Upper lobe of left lung (tissue), 6 donors: ENCODE measurements at regions not wholly inside any gene's neighbourhood (a gene's known extent, or its start where the extent isn't known, plus 50 kb on each side); places are given as distances from the start of the nearest gene placed in this dataset.

Source experiments
- ATAC-seq, 2 donors: fragments of 200-7000 bp; cut with Tn5 transposase; one replicate each; pipeline ENCODE4 v1.9.1; 2022; ENCODE audit warnings: mild to moderate bottlenecking in 2 of 2, moderate library complexity in 2 of 2; ENCODE audit not compliant: low FRiP score in 2 of 2
- DNase-seq, 2 donors: peaks; one replicate each; pipeline ENCODE4 v3.0.0-alpha.2; 2019 to 2020
- H3K27ac ChIP-seq, 4 donors: fragments of 200-600 bp; sonication (generic); one replicate each; pipeline ENCODE4 v1.5.1; 2016 to 2019
- H3K27me3 ChIP-seq, 4 donors: fragments of 200-600 bp; sonication (generic); one replicate each; pipeline ENCODE4 v1.5.1; 2017 to 2019
- H3K36me3 ChIP-seq, 4 donors: fragments of 200-600 bp; sonication (generic); one replicate each; pipeline ENCODE4 v1.5.1; 2016 to 2019
- H3K4me1 ChIP-seq, 4 donors: fragments of 200-600 bp; sonication (generic); one replicate each; pipeline ENCODE4 v1.5.1; 2018 to 2019
- H3K4me3 ChIP-seq, 4 donors: fragments of 200-600 bp; sonication (generic); one replicate each; pipeline ENCODE4 v1.5.1; 2017 to 2019; ENCODE audit warnings: mild to moderate bottlenecking in 2 of 4, moderate library complexity in 1 of 4
- H3K9me3 ChIP-seq, 4 donors: fragments of 200-600 bp; sonication (generic); one replicate each; pipeline ENCODE4 v1.5.1; 2018 to 2019
- CTCF ChIP-seq, 6 experiments: fragments of 450-650 bp in 4 of 6; fragments of 200-600 bp in 2 of 6; sonication (generic) in 2 of 6; IDR thresholded peaks; one replicate each; pipeline ENCODE4 v1.5.1; 2016 to 2019; ENCODE audit warnings: antibody characterized with exemption in 6 of 6
- EP300 ChIP-seq, 4 donors: sonication (generic); formaldehyde crosslinking; IDR thresholded peaks; one replicate each; pipeline ENCODE4 v1.5.1; 2017; ENCODE audit warnings: antibody characterized with exemption in 4 of 4, control low read depth in 2 of 4
- POLR2A ChIP-seq, 4 donors: fragments of 450-650 bp; IDR thresholded peaks; one replicate each; pipeline ENCODE4 v1.5.1; 2016 to 2017; ENCODE audit warnings: antibody characterized with exemption in 4 of 4, mild to moderate bottlenecking in 2 of 4
- POLR2AphosphoS5 ChIP-seq, 2 donors: sonication (generic); formaldehyde crosslinking; IDR thresholded peaks; one replicate each; pipeline ENCODE4 v1.5.1; 2017; ENCODE audit warnings: antibody characterized with exemption in 2 of 2
- WGBS, 2 donors: methylation state at CpG; one replicate each; pipeline ENCODE4 v1.1.5; 2017 to 2018; 5-methylcytosine and 5-hydroxymethylcytosine counted together
- donor health status: DM: no; HTN: no; CAD: no; lungs with moderate emphysema.
- donor health status: DM: no; HTN: yes; CAD: no; lungs with severe emphysema.

- Histone ChIP-seq H3K36me3 (no peaks in the 10 kb centered on the region), H3K4me1 (peaks cover 12 to 23% (median 14%) of the 10 kb centered on the region in 4 donors), H3K27ac (no peak overlapping the region), H3K27me3 (peaks cover 0 to 4% (median 0%) of the 10 kb centered on the region in 4 donors), H3K9me3 (no peaks in the 10 kb centered on the region), H3K4me3 (peak overlapping the region; percentile 44 to 58 (median 53))
- peak; percentile 55 to 70 for ATAC-seq
- WGBS, 2 donors = 2% methylated on average over 19 to 36 of the region's 37 CpGs
- DNase-seq = peak; percentile 32 to 76
- TF ChIP-seq CTCF (IDR thresholded peaks at IDR 0.05) (no peak), POLR2A (IDR thresholded peaks at IDR 0.05) (no peak), EP300 (IDR thresholded peaks at IDR 0.05) (no peak), POLR2AphosphoS5 (IDR thresholded peaks at IDR 0.05) (no peak)
Measured at GRCh38 chr3:24829629-24830229, 335.1 kb upstream of the THRB start.

- H3K27ac ChIP-seq = no peak overlapping the region
- H3K36me3 ChIP-seq = no peaks in the 10 kb centered on the region
- H3K4me1 ChIP-seq = peaks cover 12 to 23% (median 14%) of the 10 kb centered on the region in 4 donors
- peak; percentile 16 to 23 for ATAC-seq
- no peaks in the 10 kb centered on the region for H3K9me3 ChIP-seq
- peak in 1 of 2 donors; percentile 77 for DNase-seq
- H3K4me3 ChIP-seq = peak overlapping the region in 3 of 4 donors; percentile 49 to 58 (median 57)
- no peak for TF ChIP-seq POLR2A (IDR thresholded peaks at IDR 0.05)
- TF ChIP-seq EP300 (IDR thresholded peaks at IDR 0.05) = no peak
- TF ChIP-seq POLR2AphosphoS5 (IDR thresholded peaks at IDR 0.05) = no peak
- no peak for TF ChIP-seq CTCF (IDR thresholded peaks at IDR 0.05)
- H3K27me3 ChIP-seq = peaks cover 0 to 4% (median 0%) of the 10 kb centered on the region in 4 donors
- WGBS, 2 donors = 15 to 28% methylated on average over 13 to 24 of the region's 35 CpGs
Measured at GRCh38 chr3:24830230-24831152, 335.8 kb upstream of the THRB start.

- H3K4me3 ChIP-seq = no peak overlapping the region
- peaks cover 12 to 23% (median 14%) of the 10 kb centered on the region in 4 donors for H3K4me1 ChIP-seq
- DNase-seq = no peak
- no peak overlapping the region for H3K27ac ChIP-seq
- H3K9me3 ChIP-seq = no peaks in the 10 kb centered on the region
- H3K27me3 ChIP-seq = peaks cover 0 to 4% (median 0%) of the 10 kb centered on the region in 4 donors
- TF ChIP-seq POLR2AphosphoS5 (IDR thresholded peaks at IDR 0.05) (no peak), POLR2A (IDR thresholded peaks at IDR 0.05) (no peak), EP300 (IDR thresholded peaks at IDR 0.05) (no peak), CTCF (IDR thresholded peaks at IDR 0.05) (no peak)
- 89 to 90% methylated on average over 6 of the region's 6 CpGs for WGBS, 2 donors
- ATAC-seq = no peak
- no peaks in the 10 kb centered on the region for H3K36me3 ChIP-seq
Measured at GRCh38 chr3:24831221-24831620, 336.6 kb upstream of the THRB start.

GRCh38 chr3:24832891-24833290 lies 338.2 kb upstream of the THRB start:
- WGBS, 2 donors = 77 to 92% methylated on average over 5 of the region's 5 CpGs
- Histone ChIP-seq H3K4me1 (peaks cover 12 to 23% (median 14%) of the 10 kb centered on the region in 4 donors), H3K4me3 (no peak overlapping the region), H3K36me3 (no peaks in the 10 kb centered on the region), H3K9me3 (no peaks in the 10 kb centered on the region), H3K27me3 (peaks cover 0 to 4% (median 0%) of the 10 kb centered on the region in 4 donors), H3K27ac (no peak overlapping the region)
- TF ChIP-seq CTCF (IDR thresholded peaks at IDR 0.05) = no peak
- TF ChIP-seq EP300 (IDR thresholded peaks at IDR 0.05) = no peak
- no peak for TF ChIP-seq POLR2AphosphoS5 (IDR thresholded peaks at IDR 0.05)
- TF ChIP-seq POLR2A (IDR thresholded peaks at IDR 0.05) = no peak
- DNase-seq = no peak
- no peak for ATAC-seq
